H1 (cell line): ENCODE measurements at regions not wholly inside any gene's neighbourhood (a gene's known extent, or its start where the extent isn't known, plus 50 kb on each side); places are given as distances from the start of the nearest gene placed in this dataset.

Experiments used
- CTCF ChIA-PET: fragments of 300-600 bp; sonication (Branson Sonifier 250); formaldehyde crosslinking; loops from one replicate; lab custom pipeline; 2021; ENCODE audit not compliant: partially characterized antibody; lab: Charles Lee
- POLR2A ChIA-PET: fragments of 300-600 bp; sonication (Branson Sonifier 250); formaldehyde crosslinking; loops from one replicate; lab custom pipeline; 2021; ENCODE audit warnings: inconsistent platforms; ENCODE audit not compliant: partially characterized antibody; lab: Charles Lee
- DNase-seq, 2 experiments: peaks; one replicate each; pipeline versions ENCODE4 v3.0.0 to v3.0.0-alpha.2; 2010 to 2022; ENCODE audit warnings: low spot score in 2 of 2, low read depth in 1 of 2, mixed read lengths in 1 of 2
- FAIRE-seq: peaks from 2 replicates; lab custom pipeline; 2011; peaks lifted over from hg19 to GRCh38; lab: Jason Lieb, UNC
- H2AFZ ChIP-seq: 2 replicates; pipeline ENCODE4 v1.8.1; 2012; ENCODE audit warnings: low read length, inconsistent platforms
- H2AK5ac ChIP-seq: 2 replicates; pipeline ENCODE4 v1.6.1; 2013; ENCODE audit warnings: low read depth, low read length
- H2BK120ac ChIP-seq: replicated peaks from 2 replicates; pipeline ENCODE3; 2013; ENCODE audit warnings: low read depth, low read length, inconsistent platforms
- H2BK12ac ChIP-seq: 2 replicates; pipeline ENCODE4 v1.6.1; 2013; ENCODE audit warnings: low read depth, low read length
- H2BK15ac ChIP-seq: 2 replicates; pipeline ENCODE4 v1.6.1; 2013; ENCODE audit warnings: low read length
- H2BK20ac ChIP-seq: 2 replicates; pipeline ENCODE4 v1.6.1; 2013; ENCODE audit warnings: low read length
- H2BK5ac ChIP-seq: 2 replicates; pipeline ENCODE4 v1.6.1; 2013; ENCODE audit warnings: low read depth, low read length
- H3K14ac ChIP-seq: 2 replicates; pipeline ENCODE4 v1.6.1; 2013; ENCODE audit warnings: inconsistent platforms; ENCODE audit not compliant: insufficient read length
- H3K18ac ChIP-seq: 2 replicates; pipeline ENCODE4 v1.6.1; 2013; ENCODE audit warnings: low read length; ENCODE audit errors: extremely low read depth
- H3K23ac ChIP-seq: 2 replicates; pipeline ENCODE4 v1.6.1; 2013; ENCODE audit warnings: inconsistent platforms; ENCODE audit not compliant: insufficient read length
- H3K23me2 ChIP-seq: 2 replicates; pipeline ENCODE4 v1.6.1; 2013; ENCODE audit warnings: low read depth, low read length
- H3K27ac ChIP-seq: 2 replicates; pipeline ENCODE4 v1.6.1; 2011; ENCODE audit warnings: low read depth, low read length, inconsistent platforms
- H3K27me3 ChIP-seq, 4 experiments: replicated peaks in 1 of 4; 1 replicate in 1 of 4; 2 replicates in 3 of 4; pipeline versions ENCODE4 v1.6.1 to v1.8.1; 2011 to 2013; ENCODE audit warnings: low read length in 3 of 4, mild to moderate bottlenecking in 3 of 4, inconsistent platforms in 2 of 4, mixed read lengths in 2 of 4, moderate library complexity in 1 of 4; ENCODE audit not compliant: control insufficient read depth in 3 of 4, insufficient read depth in 3 of 4; ENCODE audit errors: extremely low read depth in 1 of 4
- H3K36me3 ChIP-seq, 4 experiments: 2 replicates each; pipeline versions ENCODE4 v1.6.1 to v1.8.1; 2011 to 2013; ENCODE audit warnings: mild to moderate bottlenecking in 4 of 4, low read length in 3 of 4, moderate library complexity in 2 of 4, control low read depth in 1 of 4, inconsistent platforms in 1 of 4; ENCODE audit not compliant: insufficient read depth in 4 of 4, control insufficient read depth in 2 of 4
- H3K4ac ChIP-seq: replicated peaks from 2 replicates; pipeline ENCODE3; 2013; ENCODE audit warnings: low read length, low read depth, mixed read lengths, inconsistent platforms; ENCODE audit not compliant: insufficient read length
- H3K4me1 ChIP-seq, 4 experiments: replicated peaks in 1 of 4; 1 replicate in 1 of 4; 2 replicates in 3 of 4; pipeline versions ENCODE4 v1.6.1 to v1.8.1; 2011 to 2013; ENCODE audit warnings: low read length in 3 of 4, inconsistent platforms in 2 of 4, mixed read lengths in 1 of 4; ENCODE audit not compliant: insufficient read depth in 4 of 4, control insufficient read depth in 3 of 4
- H3K4me2 ChIP-seq, 2 experiments: 2 replicates each; pipeline versions ENCODE4 v1.6.1 to v1.8.1; 2011 to 2013; ENCODE audit warnings: low read depth in 2 of 2, low read length in 2 of 2, control low read depth in 1 of 2, inconsistent platforms in 1 of 2, mild to moderate bottlenecking in 1 of 2; ENCODE audit not compliant: insufficient read depth in 1 of 2
- H3K4me3 ChIP-seq, 4 experiments: fragments of 200-600, 300-600 bp in 1 of 4; sonication (generic), shearing (Covaris generic), sonication (Bioruptor Twin) in 1 of 4; 2 replicates each; pipeline versions ENCODE4 v1.5.1 to v1.8.1; 2011 to 2016; ENCODE audit warnings: low read length in 4 of 4, low read depth in 3 of 4, control low read depth in 2 of 4, inconsistent platforms in 2 of 4, mild to moderate bottlenecking in 2 of 4, mixed read lengths in 1 of 4, moderate library complexity in 1 of 4; ENCODE audit not compliant: insufficient read depth in 2 of 4; ENCODE audit errors: extremely low read depth in 1 of 4
- H3K56ac ChIP-seq: replicated peaks from 2 replicates; pipeline ENCODE3; 2013; ENCODE audit warnings: low read depth, mild to moderate bottlenecking, mixed read lengths, low read length, inconsistent platforms; ENCODE audit not compliant: insufficient read length
- H3K79me1 ChIP-seq: 2 replicates; pipeline ENCODE4 v1.6.1; 2013; ENCODE audit warnings: low read depth, low read length, control low read depth
- H3K79me2 ChIP-seq, 2 experiments: 2 replicates each; pipeline versions ENCODE4 v1.6.1 to v1.8.1; 2012 to 2013; ENCODE audit warnings: low read length in 2 of 2, mild to moderate bottlenecking in 2 of 2, inconsistent platforms in 1 of 2; ENCODE audit not compliant: insufficient read depth in 2 of 2, control insufficient read depth in 1 of 2
- H3K9ac ChIP-seq, 4 experiments: replicated peaks in 1 of 4; 1 replicate in 1 of 4; 2 replicates in 3 of 4; pipeline versions ENCODE4 v1.6.1 to v1.8.1; 2011 to 2013; ENCODE audit warnings: low read depth in 3 of 4, low read length in 3 of 4, control low read depth in 2 of 4, mild to moderate bottlenecking in 2 of 4, moderate library complexity in 2 of 4, inconsistent platforms in 1 of 4; ENCODE audit errors: extremely low read depth in 1 of 4
- H3K9me3 ChIP-seq, 2 experiments: 2 replicates each; pipeline versions ENCODE4 v1.6.1 to v1.8.1; 2012 to 2013; ENCODE audit warnings: mild to moderate bottlenecking in 2 of 2, moderate library complexity in 2 of 2, control low read depth in 1 of 2, inconsistent platforms in 1 of 2, low read depth in 1 of 2, low read length in 1 of 2, mixed read lengths in 1 of 2; ENCODE audit not compliant: insufficient read depth in 2 of 2
- H4K20me1 ChIP-seq, 2 experiments: replicated peaks in 1 of 2; 2 replicates each; pipeline versions ENCODE3 to v1.8.1; 2011 to 2013; ENCODE audit warnings: inconsistent platforms in 2 of 2, low read length in 2 of 2, mild to moderate bottlenecking in 1 of 2; ENCODE audit not compliant: insufficient read depth in 2 of 2, control insufficient read depth in 1 of 2
- H4K5ac ChIP-seq: 2 replicates; pipeline ENCODE4 v1.6.1; 2013; ENCODE audit warnings: low read length, low read depth, mixed read lengths, inconsistent platforms; ENCODE audit not compliant: insufficient read length
- H4K8ac ChIP-seq: 2 replicates; pipeline ENCODE4 v1.8.0; 2013; ENCODE audit warnings: mild to moderate bottlenecking, moderate library complexity, low read length, inconsistent platforms; ENCODE audit not compliant: insufficient read depth; ENCODE audit errors: extremely low read depth
- H4K91ac ChIP-seq: replicated peaks from 2 replicates; pipeline ENCODE3; 2013; ENCODE audit warnings: low read length, mixed read lengths, inconsistent platforms; ENCODE audit not compliant: insufficient read length
- BACH1 ChIP-seq: IDR thresholded peaks from 2 replicates; pipeline ENCODE4 v1.6.1; 2012; ENCODE audit warnings: low read length, improper control_type of control experiment
- BRCA1 ChIP-seq: IDR thresholded peaks from 2 replicates; pipeline ENCODE4 v1.6.1; 2012; ENCODE audit warnings: low read depth, low read length, improper control_type of control experiment
- CHD2 ChIP-seq: IDR thresholded peaks from 2 replicates; pipeline ENCODE4 v1.6.1; 2012; ENCODE audit warnings: low read length, improper control_type of control experiment
- EGR1 ChIP-seq: IDR thresholded peaks from 2 replicates; pipeline ENCODE4 v1.6.1; 2011; ENCODE audit warnings: low read depth, low read length, borderline replicate concordance
- HDAC6 ChIP-seq: IDR thresholded peaks from one replicate; pipeline ENCODE4 v1.7.1; 2012; ENCODE audit warnings: low read depth, mild to moderate bottlenecking, inconsistent platforms, low read length, moderate library complexity
- JUN ChIP-seq: IDR thresholded peaks from 2 replicates; pipeline ENCODE4 v1.6.1; 2011; ENCODE audit warnings: low read depth, mild to moderate bottlenecking, improper control_type of control experiment, low read length
- KDM1A ChIP-seq: fragments of 200-600, 300-600 bp; sonication (generic); IDR thresholded peaks from 2 replicates; pipeline ENCODE4 v1.7.1; 2016; ENCODE audit warnings: mild to moderate bottlenecking, low read length, borderline replicate concordance
- NANOG ChIP-seq: IDR thresholded peaks from 2 replicates; pipeline ENCODE4 v1.6.1; 2011; ENCODE audit warnings: low read length, low read depth, mild to moderate bottlenecking, inconsistent platforms; ENCODE audit not compliant: insufficient read depth, poor library complexity, severe bottlenecking
- PHF8 ChIP-seq: fragments of 200-600 bp; sonication (generic); conservative IDR thresholded peaks from 2 replicates; pipeline ENCODE4 v1.7.1; 2012; ENCODE audit warnings: low read depth, mild to moderate bottlenecking, inconsistent platforms, low read length, moderate library complexity
- RNF2 ChIP-seq: fragments of 200-900, 300-1000 bp; sonication (generic); IDR thresholded peaks from 2 replicates; pipeline ENCODE4 v1.7.1; 2016; ENCODE audit warnings: borderline replicate concordance, low read depth, mild to moderate bottlenecking, antibody characterized with exemption, low read length; ENCODE audit not compliant: poor library complexity, severe bottlenecking; ENCODE audit errors: missing control alignments
- SIN3A ChIP-seq, 2 experiments: IDR thresholded peaks in 1 of 2; conservative IDR thresholded peaks in 1 of 2; 2 replicates each; pipeline ENCODE4 v1.6.1; 2011 to 2012; ENCODE audit warnings: low read length in 2 of 2, improper control_type of control experiment in 1 of 2, low read depth in 1 of 2, mild to moderate bottlenecking in 1 of 2
- TBP ChIP-seq: IDR thresholded peaks from 2 replicates; pipeline ENCODE4 v1.6.1; 2011; ENCODE audit warnings: low read depth, low read length, improper control_type of control experiment
- TEAD4 ChIP-seq: IDR thresholded peaks from 2 replicates; pipeline ENCODE4 v1.6.1; 2012; ENCODE audit warnings: low read depth, low read length, inconsistent platforms, mixed read lengths
- USF2 ChIP-seq: IDR thresholded peaks from 2 replicates; pipeline ENCODE4 v1.6.1; 2011; ENCODE audit warnings: low read length, improper control_type of control experiment
- WGBS, 2 experiments: shearing (Covaris generic) in 1 of 2; methylation state at CpG; one replicate each; pipeline versions ENCODE4 v1.1.6 to v1.1.7; 2013 to 2015; ENCODE audit warnings: low lambda C conversion rate in 2 of 2, mixed read lengths in 2 of 2, inconsistent platforms in 1 of 2, low coverage in 1 of 2, missing lambda C conversion rate in 1 of 2; ENCODE audit not compliant: insufficient replicate concordance in 2 of 2, insufficient coverage in 1 of 2, insufficient read length in 1 of 2; ENCODE audit errors: extremely low coverage in 1 of 2, missing lambda C conversion rate in 1 of 2; 5-methylcytosine and 5-hydroxymethylcytosine counted together

- H3K4ac ChIP-seq, result no peak overlapping the region
- H3K36me3 ChIP-seq, result no peaks in the 10 kb centered on the region
- H2BK12ac ChIP-seq, result no peak overlapping the region
- H3K18ac ChIP-seq, result no peak overlapping the region
- no peaks in the 10 kb centered on the region for H4K20me1 ChIP-seq
- 0 out of 2 replicates have a peak, but pooled peaks cover 2% of the 10 kb centered on the region for H3K23me2 ChIP-seq
- no peak overlapping the region for H4K5ac ChIP-seq
- ChIA-PET POLR2A (no interaction called here), CTCF (no interaction called here)
- no peak overlapping the region for H3K4me2 ChIP-seq
- H3K56ac ChIP-seq, result no peak overlapping the region
- no peaks in the 10 kb centered on the region for H3K79me1 ChIP-seq
- no peak overlapping the region for H3K27ac ChIP-seq
- H2AFZ ChIP-seq, result no peak overlapping the region
- no peak overlapping the region for H4K8ac ChIP-seq
- no peak overlapping the region for H3K14ac ChIP-seq
- no peak overlapping the region for H4K91ac ChIP-seq
- H3K4me3 ChIP-seq, result no peak overlapping the region
- no peak overlapping the region for H2BK20ac ChIP-seq
- H3K23ac ChIP-seq, result no peak overlapping the region
- DNase-seq (no peak), FAIRE-seq (no peak)
- peaks cover 0 to 5% (median 0%) of the 10 kb centered on the region in 4 experiments; a peak in 2 of 7 replicates for H3K4me1 ChIP-seq
- H3K9me3 ChIP-seq, result no peaks in the 10 kb centered on the region
- no peak overlapping the region for H2BK120ac ChIP-seq
- H2AK5ac ChIP-seq, result no peak overlapping the region
- H3K79me2 ChIP-seq, result no peaks in the 10 kb centered on the region
- H2BK15ac ChIP-seq, result no peak overlapping the region
- no peak overlapping the region for H2BK5ac ChIP-seq
- 93% methylated on average over 4 of the region's 4 CpGs; no CpG with 5 or more reads in 1 of the 2 experiments for whole genome bisulfite sequencing, 2 experiments
- no peaks in the 10 kb centered on the region for H3K27me3 ChIP-seq
- no peak overlapping the region for H3K9ac ChIP-seq
- TF ChIP-seq EGR1, result no peak
- no peak for TF ChIP-seq HDAC6
- TF ChIP-seq BACH1, result no peak
- no peak for TF ChIP-seq USF2
- no peak for TF ChIP-seq TBP
- no peak for TF ChIP-seq BRCA1
- no peak for TF ChIP-seq KDM1A
- no peak for TF ChIP-seq TEAD4
- TF ChIP-seq PHF8, result no peak
- no peak for TF ChIP-seq NANOG
- TF ChIP-seq RNF2, result no peak
- no peak for TF ChIP-seq CHD2
- TF ChIP-seq JUN, result no peak
- no peak for TF ChIP-seq SIN3A (conservative IDR thresholded peaks at IDR 0.05 in 1 of 2, IDR thresholded peaks at IDR 0.05 in 1 of 2; ENCODE audit: low read depth in 1 of 2, low read length in 2 of 2)
These were observed 225.9 kb downstream of the TTLL7 start for GRCh38 chr1:83773059-83773458.
